T-cell (primary cell): ENCODE measurements at regions not wholly inside any gene's neighbourhood (a gene's known extent, or its start where the extent isn't known, plus 50 kb on each side); places are given as distances from the start of the nearest gene placed in this dataset.
"Not testable (repeated sequence)": the region's sequence is repeated elsewhere in the genome, so short reads cannot be mapped to it uniquely, and the experiment has no call there.

ENCODE experiments used
- ATAC-seq, 4 experiments: fragments of 200-7000 bp in 3 of 4; fragments of 150-1000 bp in 1 of 4; cut with Tn5 transposase; replicated peaks in 1 of 4; 1 replicate in 3 of 4; 2 replicates in 1 of 4; pipeline ENCODE4 v1.10.0; 2021; ENCODE audit warnings: moderate library complexity in 3 of 4, mild to moderate bottlenecking in 2 of 4, moderate number of reproducible peaks in 1 of 4
- CTCF ChIA-PET, 2 donors: fragments of 300-600 bp; sonication (Branson Sonifier 250); formaldehyde crosslinking; loops; one replicate each; lab custom pipeline; 2022; ENCODE audit warnings: antibody characterized with exemption in 2 of 2; lab: Charles Lee
- POLR2A ChIA-PET, 2 donors: fragments of 300-600 bp; sonication (Branson Sonifier 250); formaldehyde crosslinking; loops; one replicate each; lab custom pipeline; 2022; ENCODE audit warnings: antibody characterized with exemption in 2 of 2; lab: Charles Lee
- DNase-seq, 35 experiments: peaks; one replicate each; pipeline versions ENCODE4 v3.0.0 to v3.0.0-alpha.2; 2013 to 2023
- H3K27ac ChIP-seq: one replicate; pipeline ENCODE4 v1.5.1; 2013; ENCODE audit warnings: low read length
- H3K27me3 ChIP-seq, 2 experiments: replicated peaks in 1 of 2; 1 replicate in 1 of 2; 2 replicates in 1 of 2; pipeline versions ENCODE4 v1.6.1 to v1.7.0; 2013; ENCODE audit warnings: low read length in 1 of 2, mixed read lengths in 1 of 2; ENCODE audit not compliant: control insufficient read depth in 2 of 2, insufficient read depth in 2 of 2; ENCODE audit errors: extremely low read depth in 1 of 2
- H3K36me3 ChIP-seq, 2 donors: 1 replicate in 1 of 2; 2 replicates in 1 of 2; pipeline versions ENCODE4 v1.6.1 to v1.7.0; 2013; ENCODE audit warnings: low read length in 1 of 2; ENCODE audit not compliant: control insufficient read depth in 2 of 2, insufficient read depth in 1 of 2; ENCODE audit errors: extremely low read depth in 1 of 2
- H3K4me1 ChIP-seq, 2 experiments: 1 replicate in 1 of 2; 2 replicates in 1 of 2; pipeline versions ENCODE4 v1.6.1 to v1.7.0; 2013; ENCODE audit warnings: low read length in 2 of 2, mixed read lengths in 1 of 2; ENCODE audit not compliant: insufficient read depth in 2 of 2, control insufficient read depth in 1 of 2; ENCODE audit errors: extremely low read depth in 1 of 2
- H3K4me3 ChIP-seq, 2 donors: 1 replicate in 1 of 2; 2 replicates in 1 of 2; pipeline versions ENCODE4 v1.5.1 to v1.7.0; 2013; ENCODE audit warnings: mild to moderate bottlenecking in 2 of 2, low read length in 1 of 2, moderate library complexity in 1 of 2; ENCODE audit not compliant: control insufficient read depth in 1 of 2; ENCODE audit errors: extremely low read depth in 1 of 2
- H3K9me3 ChIP-seq: 2 replicates; pipeline ENCODE4 v1.7.0; 2013
- H3K27ac Mint-ChIP-seq, 2 donors: one replicate each; pipeline ENCODE4 v1.8.0; 2020 to 2021; ENCODE audit warnings: mild to moderate bottlenecking in 2 of 2, mixed read lengths in 2 of 2
- H3K27me3 Mint-ChIP-seq, 2 donors: one replicate each; pipeline ENCODE4 v1.8.0; 2021 to 2022; ENCODE audit warnings: mixed read lengths in 2 of 2
- H3K36me3 Mint-ChIP-seq: one replicate; pipeline ENCODE4 v1.8.0; 2021; ENCODE audit warnings: mixed read lengths
- H3K4me1 Mint-ChIP-seq, 3 donors: one replicate each; pipeline ENCODE4 v1.8.0; 2020 to 2022; ENCODE audit warnings: mixed read lengths in 3 of 3, mild to moderate bottlenecking in 1 of 3
- H3K4me3 Mint-ChIP-seq, 3 donors: one replicate each; pipeline ENCODE4 v1.8.0; 2020 to 2022; ENCODE audit warnings: mild to moderate bottlenecking in 3 of 3, mixed read lengths in 3 of 3, moderate library complexity in 3 of 3
- H3K9me3 Mint-ChIP-seq, 3 donors: one replicate each; pipeline ENCODE4 v1.8.0; 2020 to 2022; ENCODE audit warnings: mixed read lengths in 3 of 3
- WGBS: methylation state at CpG from one replicate; pipeline ENCODE4 v1.1.5; 2013; ENCODE audit warnings: missing lambda C conversion rate; ENCODE audit not compliant: insufficient coverage; 5-methylcytosine and 5-hydroxymethylcytosine counted together

DNA sequence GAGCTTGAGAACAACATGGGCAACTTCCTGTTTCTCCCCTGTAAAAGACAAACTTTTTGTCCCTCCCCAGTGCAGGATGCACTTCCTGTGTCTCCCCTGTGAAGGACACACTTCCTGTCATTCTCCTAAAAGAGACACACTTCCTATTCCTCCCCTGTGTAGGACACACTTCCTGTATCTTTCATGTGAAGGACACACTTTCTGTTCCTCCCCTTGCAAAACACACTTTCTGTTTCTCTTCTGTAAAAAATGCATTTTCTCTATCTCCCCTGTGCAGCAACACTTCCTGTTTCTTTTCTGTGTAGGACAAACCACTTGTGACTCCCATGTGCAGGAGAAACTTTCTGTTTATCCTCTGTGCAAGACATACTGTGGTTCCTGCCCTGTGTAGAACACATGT lies 488.6 kb upstream of the USP9Y start:
- ChIA-PET CTCF (no interaction called here), POLR2A (no interaction called here)
- H3K27me3 Mint-ChIP-seq = no peaks in the 10 kb centered on the region
- no peak for ATAC-seq
- Histone ChIP-seq H3K27ac (no peak overlapping the region), H3K4me1 (peaks cover 0 to 23% of the 10 kb centered on the region in 2 experiments), H3K4me3 (no peak overlapping the region), H3K9me3 (no peaks in the 10 kb centered on the region), H3K27me3 (no peaks in the 10 kb centered on the region), H3K36me3 (no peaks in the 10 kb centered on the region)
- peaks cover 0 to 52% (median 0%) of the 10 kb centered on the region in 3 donors for H3K9me3 Mint-ChIP-seq
- H3K4me1 Mint-ChIP-seq = peaks cover 0 to 55% (median 0%) of the 10 kb centered on the region in 3 donors
- peaks cover 40% of the 10 kb centered on the region for H3K36me3 Mint-ChIP-seq
- no peak overlapping the region for H3K27ac Mint-ChIP-seq
- no peak for DNase-seq
- no peak overlapping the region for H3K4me3 Mint-ChIP-seq

DNA sequence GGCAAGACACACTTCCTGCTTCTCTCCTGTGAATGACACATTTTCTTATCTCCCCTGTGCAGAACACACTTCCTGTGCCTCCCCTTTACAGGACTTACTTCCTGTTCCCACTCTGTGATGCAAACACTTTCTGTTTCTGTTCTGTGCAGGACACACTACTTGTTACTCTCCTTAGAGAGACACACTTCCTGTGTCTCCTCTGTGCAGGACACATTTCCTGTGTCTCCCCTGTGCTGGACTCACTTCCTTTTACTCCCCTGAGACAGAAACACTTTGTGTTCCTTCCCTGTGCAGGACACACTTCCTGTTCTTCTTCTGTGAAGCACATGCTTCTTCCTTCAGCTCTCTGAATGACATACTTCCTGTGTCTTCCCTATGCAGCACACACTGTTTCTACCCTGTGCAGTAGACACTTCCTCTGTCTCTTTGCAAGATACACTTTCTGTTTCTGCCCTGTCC lies 485.4 kb upstream of the USP9Y start:
- ChIA-PET CTCF (no interaction called here), POLR2A (no interaction called here)
- Mint-ChIP-seq H3K27ac (peak overlapping the region in 1 of 2 donors; percentile 74), H3K4me3 (peak overlapping the region in 1 of 3 donors; percentile 49), H3K27me3 (no peaks in the 10 kb centered on the region), H3K36me3 (peaks cover 40% of the 10 kb centered on the region), H3K9me3 (peaks cover 0 to 58% (median 0%) of the 10 kb centered on the region in 3 donors), H3K4me1 (peaks cover 0 to 62% (median 0%) of the 10 kb centered on the region in 3 donors)
- Histone ChIP-seq H3K4me1 (peaks cover 0 to 23% of the 10 kb centered on the region in 2 experiments), H3K4me3 (no peak overlapping the region), H3K27ac (peak overlapping the region; percentile 46), H3K9me3 (no peaks in the 10 kb centered on the region), H3K36me3 (no peaks in the 10 kb centered on the region), H3K27me3 (no peaks in the 10 kb centered on the region)
- ATAC-seq (peak in 2 of 4 experiments; percentile 43 to 59), DNase-seq (peak in 9 of 35 experiments; percentile 1 to 53 (median 4))

- no peak for ATAC-seq
Measured at GRCh38 chrY:12230921-12231320, 470.1 kb upstream of the USP9Y start.

DNA sequence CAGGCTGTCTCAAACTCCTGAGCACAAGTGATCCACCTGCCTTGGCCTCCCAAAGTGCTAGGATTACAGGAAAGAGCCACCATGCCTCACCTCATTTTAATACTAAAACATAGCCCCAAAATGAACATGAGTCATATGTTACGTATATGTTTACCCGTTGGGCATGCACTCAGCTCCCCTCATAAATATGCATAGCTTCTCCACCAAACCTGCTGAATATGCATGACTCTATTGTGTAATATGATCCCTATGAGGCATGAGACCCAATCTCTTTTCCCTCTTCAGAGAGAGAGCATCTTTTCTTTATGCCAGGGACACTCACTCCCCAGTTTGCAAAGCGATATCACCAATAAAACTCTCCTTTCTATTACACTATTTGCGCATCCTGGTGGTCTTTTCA lies 464.6 kb upstream of the USP9Y start:
- ChIA-PET CTCF (no interaction called here), POLR2A (no interaction called here)
- H3K27ac Mint-ChIP-seq = no peak overlapping the region
- no peaks in the 10 kb centered on the region for H3K4me1 Mint-ChIP-seq
- Histone ChIP-seq H3K36me3 (no peaks in the 10 kb centered on the region), H3K9me3 (no peaks in the 10 kb centered on the region), H3K4me1 (no peaks in the 10 kb centered on the region), H3K27ac (no peak overlapping the region), H3K4me3 (no peak overlapping the region), H3K27me3 (no peaks in the 10 kb centered on the region)
- no peaks in the 10 kb centered on the region for H3K9me3 Mint-ChIP-seq
- WGBS = no CpG with 5 or more reads among the region's 4 CpGs
- DNase-seq (no peak), ATAC-seq (no peak)
- H3K36me3 Mint-ChIP-seq = no peaks in the 10 kb centered on the region
- H3K27me3 Mint-ChIP-seq = no peaks in the 10 kb centered on the region
- no peak overlapping the region for H3K4me3 Mint-ChIP-seq

More at GRCh38 chrY:12230921-12231320, 470.1 kb upstream of the USP9Y start:
- Mint-ChIP-seq H3K36me3 (no peaks in the 10 kb centered on the region), H3K27me3 (peaks cover 0 to 2% of the 10 kb centered on the region in 2 donors), H3K4me3 (no peak overlapping the region), H3K9me3 (no peaks in the 10 kb centered on the region), H3K27ac (no peak overlapping the region), H3K4me1 (no peaks in the 10 kb centered on the region)
- Histone ChIP-seq H3K9me3 (no peaks in the 10 kb centered on the region), H3K27me3 (peaks cover 0 to 2% of the 10 kb centered on the region in 2 experiments), H3K36me3 (no peaks in the 10 kb centered on the region), H3K4me3 (no peak overlapping the region), H3K4me1 (no peaks in the 10 kb centered on the region), H3K27ac (no peak overlapping the region)
- CTCF ChIA-PET = no interaction called here
- DNase-seq = no peak
- POLR2A ChIA-PET = no interaction called here
- no CpG with 5 or more reads among the region's 1 CpG for WGBS

- POLR2A ChIA-PET, H3K27ac Mint-ChIP-seq, H3K9me3 Mint-ChIP-seq, H3K27me3 Mint-ChIP-seq, H3K4me3 ChIP-seq, CTCF ChIA-PET, H3K36me3 ChIP-seq, H3K27ac ChIP-seq, H3K4me1 Mint-ChIP-seq, H3K9me3 ChIP-seq, H3K4me3 Mint-ChIP-seq, ATAC-seq, H3K36me3 Mint-ChIP-seq, DNase-seq, H3K4me1 ChIP-seq, H3K27me3 ChIP-seq: not testable (repeated sequence)
- no CpG with 5 or more reads among the region's 2 CpGs for WGBS
Measured at GRCh38 chrY:12240326-12240725, 460.7 kb upstream of the USP9Y start.

DNA sequence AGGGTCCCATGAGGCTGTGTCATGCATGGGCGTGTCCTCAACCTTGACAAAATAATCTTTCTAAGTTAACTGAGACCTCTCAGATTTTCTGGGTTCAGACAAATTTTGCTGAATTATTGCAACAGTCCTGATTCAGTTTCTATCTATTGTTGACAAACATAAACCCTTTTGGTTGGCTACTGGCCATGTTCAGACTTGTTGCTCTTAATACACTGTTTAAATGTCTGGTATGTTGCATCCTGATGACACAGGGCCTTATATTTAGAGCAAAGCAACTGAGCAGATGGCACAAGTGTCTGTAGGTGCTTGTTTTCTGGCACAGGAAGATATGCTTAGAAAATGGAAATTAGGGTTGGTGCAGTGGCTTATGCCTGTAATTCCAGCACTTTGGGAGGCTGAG lies 456.9 kb upstream of the USP9Y start:
- H3K9me3 ChIP-seq = no peaks in the 10 kb centered on the region
- Mint-ChIP-seq H3K36me3 (no peaks in the 10 kb centered on the region), H3K4me3 (no peak overlapping the region), H3K9me3 (no peaks in the 10 kb centered on the region), H3K27me3 (no peaks in the 10 kb centered on the region), H3K27ac (no peak overlapping the region), H3K4me1 (no peaks in the 10 kb centered on the region)
- no peaks in the 10 kb centered on the region for H3K4me1 ChIP-seq
- no peaks in the 10 kb centered on the region for H3K27me3 ChIP-seq
- ATAC-seq (no peak), DNase-seq (no peak)
- ChIA-PET POLR2A (no interaction called here), CTCF (no interaction called here)
- 88% methylated on average over 1 of the region's 1 CpG for WGBS
- H3K27ac ChIP-seq = no peak overlapping the region
- no peaks in the 10 kb centered on the region for H3K36me3 ChIP-seq
- H3K4me3 ChIP-seq = no peak overlapping the region

- ChIA-PET POLR2A (no interaction called here), CTCF (no interaction called here)
- no peaks in the 10 kb centered on the region for H3K4me1 ChIP-seq
- H3K4me3 ChIP-seq = no peak overlapping the region
- peaks cover 0 to 2% of the 10 kb centered on the region in 2 experiments for H3K27me3 ChIP-seq
- no peaks in the 10 kb centered on the region for H3K36me3 Mint-ChIP-seq
- no CpG with 5 or more reads among the region's 11 CpGs for WGBS
- peaks cover 0 to 8% (median 0%) of the 10 kb centered on the region in 3 donors for H3K4me1 Mint-ChIP-seq
- no peaks in the 10 kb centered on the region for H3K36me3 ChIP-seq
- no peak overlapping the region for H3K27ac ChIP-seq
- H3K9me3 Mint-ChIP-seq = no peaks in the 10 kb centered on the region
- H3K27ac Mint-ChIP-seq = no peak overlapping the region
- no peaks in the 10 kb centered on the region for H3K27me3 Mint-ChIP-seq
- H3K4me3 Mint-ChIP-seq = no peak overlapping the region
- DNase-seq (no peak), ATAC-seq (no peak)
- H3K9me3 ChIP-seq = no peaks in the 10 kb centered on the region
Measured at GRCh38 chrY:12253756-12254155, 447.3 kb upstream of the USP9Y start.
